K562 (cell line): ENCODE measurements at regions not wholly inside any gene's neighbourhood (a gene's known extent, or its start where the extent isn't known, plus 50 kb on each side); places are given as distances from the start of the nearest gene placed in this dataset.

Source experiments
- CBX1 ChIP-seq: sonication (generic); IDR thresholded peaks from 2 replicates; pipeline ENCODE4 v1.6.1; 2016; ENCODE audit warnings: antibody characterized with exemption, low read depth, mild to moderate bottlenecking
- CHD7 ChIP-seq: fragments of 200-600 bp; sonication (generic); IDR thresholded peaks from one replicate; pipeline ENCODE4 v1.6.1; 2012; ENCODE audit warnings: mild to moderate bottlenecking, low read depth, low read length, inconsistent platforms
- ZBTB9 ChIP-seq: fragments of 450-650 bp; formaldehyde crosslinking; IDR thresholded peaks from 2 replicates; pipeline ENCODE4 v1.4.0; 2020; ENCODE audit warnings: mild to moderate bottlenecking, moderate library complexity

GRCh38 chr14:64640839-64641238 is 63.4 kb upstream of the PLEKHG3 start (continued):
- TF ChIP-seq CHD7 (no peak), ZBTB9 (CRISPR knock-in tag) (no peak), CBX1 (no peak)
